NOMO-1 (cell line): ENCODE measurements at regions not wholly inside any gene's neighbourhood (a gene's known extent, or its start where the extent isn't known, plus 50 kb on each side); places are given as distances from the start of the nearest gene placed in this dataset.

Experiments
- DNase-seq, 2 experiments: peaks; one replicate each; lab custom pipeline; 2025; ENCODE audit not compliant: unreplicated experiment in 2 of 2; lab: John Stamatoyannopoulos, UW

- peak in 1 of 2 experiments; percentile 54 for DNase-seq
These were observed 181.4 kb downstream of the FGF18 start for GRCh38 chr5:171600741-171601265.

- peak; percentile 82 to 85 for DNase-seq
These were observed 181.9 kb downstream of the FGF18 start for GRCh38 chr5:171601266-171601881.

GRCh38 chr5:171603591-171603990 lies 182.0 kb upstream of the SMIM23 start:
- no peak for DNase-seq

GRCh38 chr5:171604195-171604594 lies 181.4 kb upstream of the SMIM23 start:
- DNase-seq, result no peak

- no peak for DNase-seq
These were observed 179.1 kb upstream of the SMIM23 start for GRCh38 chr5:171606414-171607024.

GRCh38 chr5:171607863-171608262 lies 177.8 kb upstream of the SMIM23 start:
- no peak for DNase-seq

- no peak for DNase-seq
These were observed 175.7 kb upstream of the SMIM23 start for GRCh38 chr5:171609806-171610452.

- DNase-seq, result no peak
These were observed 174.9 kb upstream of the SMIM23 start for GRCh38 chr5:171610686-171611085.

GRCh38 chr5:171612749-171613148 lies 172.9 kb upstream of the SMIM23 start:
- no peak for DNase-seq

- DNase-seq, result no peak
These were observed 171.1 kb upstream of the SMIM23 start for GRCh38 chr5:171614511-171614910.

- DNase-seq, result no peak
These were observed 170.5 kb upstream of the SMIM23 start for GRCh38 chr5:171614971-171615653.

GRCh38 chr5:171615705-171616640 lies 169.6 kb upstream of the SMIM23 start:
- DNase-seq, result no peak

GRCh38 chr5:171617266-171617665 lies 168.4 kb upstream of the SMIM23 start:
- DNase-seq, result no peak

GRCh38 chr5:171617817-171618591 lies 167.6 kb upstream of the SMIM23 start:
- DNase-seq, result no peak

- no peak for DNase-seq
These were observed 166.4 kb upstream of the SMIM23 start for GRCh38 chr5:171619196-171619595.

- no peak for DNase-seq
These were observed 165.9 kb upstream of the SMIM23 start for GRCh38 chr5:171619744-171620143.

- no peak for DNase-seq
These were observed 163.6 kb upstream of the SMIM23 start for GRCh38 chr5:171622010-171622409.

- DNase-seq, result no peak
These were observed 162.5 kb upstream of the SMIM23 start for GRCh38 chr5:171623107-171623506.

GRCh38 chr5:171623551-171624097 lies 162.0 kb upstream of the SMIM23 start:
- no peak for DNase-seq
